HL-60 (cell line): ENCODE measurements at regions not wholly inside any gene's neighbourhood (a gene's known extent, or its start where the extent isn't known, plus 50 kb on each side); places are given as distances from the start of the nearest gene placed in this dataset.

ENCODE experiments used
- DNase-seq, 2 experiments: peaks; one replicate each; pipeline ENCODE4 v3.0.0-alpha.2; 2010 to 2020; ENCODE audit warnings: low read depth in 1 of 2, low spot score in 1 of 2
- H3K27ac ChIP-seq: fragments of 250-450 bp; sonication (Bioruptor Pico); replicated peaks from 2 replicates; pipeline ENCODE4 v1.5.1; 2020; ENCODE audit warnings: mild to moderate bottlenecking, moderate library complexity
- H3K27me3 ChIP-seq: fragments of 250-450 bp; sonication (Bioruptor Pico); 2 replicates; pipeline ENCODE4 v1.5.1; 2021; ENCODE audit warnings: mild to moderate bottlenecking, moderate library complexity; ENCODE audit not compliant: insufficient read depth, poor library complexity, severe bottlenecking
- H3K4me3 ChIP-seq: replicated peaks from 2 replicates; pipeline ENCODE4 v1.5.1; 2011; ENCODE audit warnings: mild to moderate bottlenecking, control low read depth, low read length; ENCODE audit not compliant: insufficient read depth
- GABPA ChIP-seq: IDR thresholded peaks from 2 replicates; pipeline ENCODE4 v1.6.1; 2012; ENCODE audit warnings: low read depth
- POLR2AphosphoS5 ChIP-seq: IDR thresholded peaks from 2 replicates; pipeline ENCODE4 v1.6.1; 2012; ENCODE audit warnings: low read depth
- SPI1 ChIP-seq: IDR thresholded peaks from 2 replicates; pipeline ENCODE4 v1.6.1; 2012; ENCODE audit warnings: low read depth, mild to moderate bottlenecking, borderline replicate concordance
- TF ChIP-seq, protein P1 (sequence below): IDR thresholded peaks from one replicate; pipeline ENCODE4 v1.5.1; 2011; ENCODE audit warnings: low read length, control low read depth, inconsistent platforms; ENCODE audit not compliant: insufficient read depth
- TF ChIP-seq, protein P2 (sequence below): IDR thresholded peaks from 2 replicates; pipeline ENCODE4 v1.6.1; 2012; ENCODE audit warnings: low read depth; ENCODE audit not compliant: insufficient replicate concordance

DNA sequence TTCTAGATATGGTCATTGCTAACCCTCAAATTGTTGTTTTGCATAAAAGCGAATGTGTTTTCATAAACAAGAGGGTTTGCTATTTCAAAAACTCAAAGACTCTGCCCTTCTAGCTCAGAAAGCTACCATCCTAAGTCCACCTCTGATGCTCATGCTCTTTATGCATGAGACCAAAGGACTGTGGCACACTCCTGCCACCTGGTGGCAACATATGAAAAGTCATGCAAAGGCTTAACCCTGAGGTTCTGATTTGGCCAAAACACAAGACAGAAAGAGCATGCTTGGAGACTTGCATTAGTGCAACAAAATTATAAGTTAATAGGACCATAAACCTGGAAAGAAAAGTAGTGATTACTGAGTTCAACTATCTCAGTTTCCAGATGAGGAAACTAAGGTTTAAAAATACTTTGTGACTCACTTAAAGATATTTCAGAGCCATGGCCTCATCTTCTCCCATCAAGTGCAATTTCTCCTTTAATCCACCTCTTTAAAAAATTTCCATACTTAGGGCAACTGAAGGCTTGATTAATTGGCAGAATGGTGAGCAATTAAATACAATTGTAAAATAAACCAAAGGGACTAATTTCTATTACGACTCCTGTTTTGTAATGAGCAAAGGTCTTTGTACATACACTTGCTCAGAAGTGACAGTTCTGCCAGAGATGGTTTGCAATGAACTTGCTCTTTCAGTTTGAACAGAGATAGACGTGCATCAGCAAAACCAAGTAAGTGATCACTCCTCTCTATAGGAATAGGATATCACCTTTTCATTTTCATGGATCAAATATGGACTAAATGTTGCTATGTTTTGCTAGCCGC is 110.7 kb upstream of the RAD23B start:
- Histone ChIP-seq H3K27ac (no peak overlapping the region), H3K27me3 (no peaks in the 10 kb centered on the region), H3K4me3 (no peak overlapping the region)
- TF ChIP-seq GABPA: no peak
- TF ChIP-seq, protein P1, sequence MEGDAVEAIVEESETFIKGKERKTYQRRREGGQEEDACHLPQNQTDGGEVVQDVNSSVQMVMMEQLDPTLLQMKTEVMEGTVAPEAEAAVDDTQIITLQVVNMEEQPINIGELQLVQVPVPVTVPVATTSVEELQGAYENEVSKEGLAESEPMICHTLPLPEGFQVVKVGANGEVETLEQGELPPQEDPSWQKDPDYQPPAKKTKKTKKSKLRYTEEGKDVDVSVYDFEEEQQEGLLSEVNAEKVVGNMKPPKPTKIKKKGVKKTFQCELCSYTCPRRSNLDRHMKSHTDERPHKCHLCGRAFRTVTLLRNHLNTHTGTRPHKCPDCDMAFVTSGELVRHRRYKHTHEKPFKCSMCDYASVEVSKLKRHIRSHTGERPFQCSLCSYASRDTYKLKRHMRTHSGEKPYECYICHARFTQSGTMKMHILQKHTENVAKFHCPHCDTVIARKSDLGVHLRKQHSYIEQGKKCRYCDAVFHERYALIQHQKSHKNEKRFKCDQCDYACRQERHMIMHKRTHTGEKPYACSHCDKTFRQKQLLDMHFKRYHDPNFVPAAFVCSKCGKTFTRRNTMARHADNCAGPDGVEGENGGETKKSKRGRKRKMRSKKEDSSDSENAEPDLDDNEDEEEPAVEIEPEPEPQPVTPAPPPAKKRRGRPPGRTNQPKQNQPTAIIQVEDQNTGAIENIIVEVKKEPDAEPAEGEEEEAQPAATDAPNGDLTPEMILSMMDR: peak; percentile 71
- TF ChIP-seq POLR2AphosphoS5: no peak
- TF ChIP-seq, protein P2, sequence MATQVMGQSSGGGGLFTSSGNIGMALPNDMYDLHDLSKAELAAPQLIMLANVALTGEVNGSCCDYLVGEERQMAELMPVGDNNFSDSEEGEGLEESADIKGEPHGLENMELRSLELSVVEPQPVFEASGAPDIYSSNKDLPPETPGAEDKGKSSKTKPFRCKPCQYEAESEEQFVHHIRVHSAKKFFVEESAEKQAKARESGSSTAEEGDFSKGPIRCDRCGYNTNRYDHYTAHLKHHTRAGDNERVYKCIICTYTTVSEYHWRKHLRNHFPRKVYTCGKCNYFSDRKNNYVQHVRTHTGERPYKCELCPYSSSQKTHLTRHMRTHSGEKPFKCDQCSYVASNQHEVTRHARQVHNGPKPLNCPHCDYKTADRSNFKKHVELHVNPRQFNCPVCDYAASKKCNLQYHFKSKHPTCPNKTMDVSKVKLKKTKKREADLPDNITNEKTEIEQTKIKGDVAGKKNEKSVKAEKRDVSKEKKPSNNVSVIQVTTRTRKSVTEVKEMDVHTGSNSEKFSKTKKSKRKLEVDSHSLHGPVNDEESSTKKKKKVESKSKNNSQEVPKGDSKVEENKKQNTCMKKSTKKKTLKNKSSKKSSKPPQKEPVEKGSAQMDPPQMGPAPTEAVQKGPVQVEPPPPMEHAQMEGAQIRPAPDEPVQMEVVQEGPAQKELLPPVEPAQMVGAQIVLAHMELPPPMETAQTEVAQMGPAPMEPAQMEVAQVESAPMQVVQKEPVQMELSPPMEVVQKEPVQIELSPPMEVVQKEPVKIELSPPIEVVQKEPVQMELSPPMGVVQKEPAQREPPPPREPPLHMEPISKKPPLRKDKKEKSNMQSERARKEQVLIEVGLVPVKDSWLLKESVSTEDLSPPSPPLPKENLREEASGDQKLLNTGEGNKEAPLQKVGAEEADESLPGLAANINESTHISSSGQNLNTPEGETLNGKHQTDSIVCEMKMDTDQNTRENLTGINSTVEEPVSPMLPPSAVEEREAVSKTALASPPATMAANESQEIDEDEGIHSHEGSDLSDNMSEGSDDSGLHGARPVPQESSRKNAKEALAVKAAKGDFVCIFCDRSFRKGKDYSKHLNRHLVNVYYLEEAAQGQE: no peak
- TF ChIP-seq SPI1: no peak
- peak; percentile 28 to 50 for DNase-seq

DNA sequence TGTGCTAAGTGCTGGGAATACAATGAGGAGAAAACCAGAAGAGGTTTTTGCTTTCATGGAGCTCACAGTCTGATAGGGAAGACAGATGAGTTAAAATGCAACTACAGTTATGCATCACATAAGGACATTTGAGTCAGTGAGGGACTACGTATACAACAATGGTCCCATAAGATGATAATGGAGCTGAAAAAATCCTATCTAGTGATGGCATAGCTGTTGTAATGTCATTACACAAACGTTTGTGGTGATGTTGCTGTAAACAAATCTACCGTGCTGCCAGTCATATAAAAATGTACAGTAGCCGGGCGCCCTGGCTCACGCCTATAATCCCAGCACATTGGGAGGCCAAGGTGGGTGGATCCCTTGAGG is 110.1 kb upstream of the RAD23B start:
- TF ChIP-seq POLR2AphosphoS5 (no peak), GABPA (no peak), SPI1 (no peak)
- TF ChIP-seq, protein P2: no peak
- TF ChIP-seq, protein P1: no peak
- H3K27me3 ChIP-seq: no peaks in the 10 kb centered on the region
- H3K27ac ChIP-seq: no peak overlapping the region
- DNase-seq: no peak
- H3K4me3 ChIP-seq: no peak overlapping the region

DNA sequence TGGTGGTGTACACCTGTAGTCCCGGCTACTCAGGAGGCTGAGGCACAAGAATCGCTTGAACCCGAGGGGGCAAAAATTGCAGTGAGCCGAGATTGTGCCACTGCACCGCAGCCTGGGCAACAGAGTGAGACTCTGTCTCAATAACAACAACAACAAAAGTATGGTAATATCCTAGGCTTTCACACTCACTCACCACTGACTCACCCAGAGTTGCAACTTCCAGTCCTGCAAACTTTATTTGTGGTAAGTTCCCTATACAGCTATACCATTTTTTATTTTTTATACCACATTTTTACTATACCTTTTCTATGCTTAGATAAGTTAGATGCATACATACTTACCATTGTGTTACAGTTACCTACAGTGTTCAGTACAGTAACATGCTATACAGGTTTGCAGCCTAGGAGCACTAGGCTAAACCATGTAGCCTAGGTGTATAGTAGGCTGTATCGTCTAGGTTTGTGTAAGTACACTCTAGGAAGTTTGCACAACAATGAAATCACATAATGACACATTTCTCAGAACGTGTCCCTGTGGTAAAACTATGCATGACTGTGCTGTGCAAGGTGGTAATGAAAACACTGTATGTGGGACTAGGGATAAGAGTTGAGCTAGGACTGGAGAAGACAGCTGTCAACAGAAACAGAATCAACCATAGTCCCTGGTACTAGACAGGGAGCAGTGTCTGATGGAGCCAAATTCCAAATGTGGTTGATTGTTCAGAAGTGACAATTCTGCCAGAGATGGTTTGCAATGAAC is 109.5 kb upstream of the RAD23B start:
- no peak for DNase-seq
- H3K4me3 ChIP-seq: no peak overlapping the region
- H3K27ac ChIP-seq: no peak overlapping the region
- H3K27me3 ChIP-seq: no peaks in the 10 kb centered on the region
- TF ChIP-seq POLR2AphosphoS5 (no peak), GABPA (no peak), SPI1 (no peak)
- TF ChIP-seq, protein P1: no peak
- TF ChIP-seq, protein P2: no peak
